ENCODE measurements at regions not wholly inside any gene's neighbourhood (a gene's known extent, or its start where the extent isn't known, plus 50 kb on each side); places are given as distances from the start of the nearest gene placed in this dataset.
"Not testable (repeated sequence)": the region's sequence is repeated elsewhere in the genome, so short reads cannot be mapped to it uniquely, and the experiment has no call there.

GRCh38 chr12:91496337-91496736 lies 313.7 kb upstream of the DCN start:
- DNase-seq = no peak

DNA sequence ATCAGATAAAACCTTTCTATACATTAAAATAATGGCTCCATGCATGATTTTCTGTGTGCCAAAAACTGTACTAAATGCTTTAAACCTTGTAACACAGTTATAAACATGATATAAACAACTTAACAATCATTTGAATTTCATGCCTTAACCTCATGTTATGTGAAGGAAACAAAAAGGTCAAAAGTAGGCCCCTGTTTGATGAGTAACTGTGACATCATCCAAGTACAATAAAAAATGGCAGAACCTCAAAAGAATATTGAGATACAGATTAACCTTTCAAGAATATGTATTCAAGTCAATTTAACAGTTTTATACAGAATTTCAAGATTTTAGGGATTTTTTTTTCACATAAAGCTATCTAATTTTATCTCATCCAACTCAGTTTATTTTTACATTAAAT lies 310.7 kb upstream of the DCN start:
- DNase-seq = no peak

DNA sequence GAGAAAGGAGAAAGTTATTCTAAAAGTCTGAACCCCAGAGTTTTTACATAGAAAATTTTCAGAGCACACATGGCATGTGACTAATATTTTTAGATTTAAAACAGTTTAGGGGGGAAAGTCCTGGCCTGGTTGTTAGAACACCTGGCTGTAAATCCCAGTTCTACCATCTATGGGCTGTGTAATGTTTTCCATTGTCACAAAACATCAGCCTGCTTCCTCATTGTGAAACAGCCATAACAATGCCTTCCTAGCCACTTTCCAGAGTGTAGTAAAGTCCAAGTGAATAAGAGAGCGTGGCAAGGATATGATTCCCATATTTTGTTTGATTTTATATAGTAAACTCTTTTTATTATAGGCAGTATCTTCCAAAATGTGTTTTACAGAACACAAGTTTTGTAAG lies 310.0 kb upstream of the DCN start:
- no peak for DNase-seq

- DNase-seq = no peak
Measured at GRCh38 chr12:91490667-91491311, 308.2 kb upstream of the DCN start.

DNA sequence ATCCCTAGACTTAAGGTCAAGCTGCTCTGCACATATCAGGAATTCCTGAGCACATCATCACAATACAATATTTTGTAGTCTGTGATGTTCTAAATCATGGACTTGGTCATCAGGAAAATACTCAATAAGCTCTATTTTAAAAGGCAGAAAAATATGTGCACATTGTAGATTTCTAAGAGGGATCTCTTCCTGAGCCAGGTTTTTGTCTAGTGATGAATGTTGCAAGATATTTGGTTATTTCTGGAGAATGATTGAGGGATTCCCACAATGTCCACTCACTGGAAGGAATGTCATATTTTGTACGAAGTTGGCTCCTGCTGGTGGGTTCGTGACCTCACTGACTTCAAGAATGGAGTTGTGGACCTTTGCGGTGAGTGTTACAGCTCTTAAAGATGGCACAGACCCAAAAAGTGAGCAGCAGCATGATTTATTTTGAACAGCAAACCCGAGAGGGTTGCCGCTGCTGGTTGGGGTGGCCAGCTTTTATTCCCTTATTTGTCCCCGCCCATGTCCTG lies 300.9 kb upstream of the DCN start:
- no peak for DNase-seq

GRCh38 chr12:91482231-91482630 lies 299.6 kb upstream of the DCN start:
- no peak for DNase-seq

GRCh38 chr12:91478500-91478899 lies 295.9 kb upstream of the DCN start:
- no peak for DNase-seq

DNA sequence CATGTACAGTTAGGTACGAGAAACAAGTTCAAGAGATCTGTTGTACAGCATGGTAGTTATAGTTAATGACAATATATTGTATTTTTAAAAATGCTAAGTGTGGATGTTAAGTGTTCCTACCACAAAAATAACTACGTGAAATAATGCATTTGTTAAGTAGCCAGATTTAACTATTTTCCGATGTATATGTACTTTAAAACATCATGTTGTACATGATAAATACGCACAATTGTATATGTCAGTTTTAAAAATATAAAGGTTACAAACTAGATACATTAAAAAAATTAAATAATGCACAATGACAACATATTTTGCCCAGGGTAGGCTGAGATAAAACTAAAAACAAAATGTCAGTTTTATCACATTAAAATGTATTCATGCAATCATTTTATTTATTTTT lies 285.1 kb upstream of the DCN start:
- no peak for DNase-seq

GRCh38 chr12:91461061-91461460 lies 278.4 kb upstream of the DCN start:
- DNase-seq = no peak

DNA sequence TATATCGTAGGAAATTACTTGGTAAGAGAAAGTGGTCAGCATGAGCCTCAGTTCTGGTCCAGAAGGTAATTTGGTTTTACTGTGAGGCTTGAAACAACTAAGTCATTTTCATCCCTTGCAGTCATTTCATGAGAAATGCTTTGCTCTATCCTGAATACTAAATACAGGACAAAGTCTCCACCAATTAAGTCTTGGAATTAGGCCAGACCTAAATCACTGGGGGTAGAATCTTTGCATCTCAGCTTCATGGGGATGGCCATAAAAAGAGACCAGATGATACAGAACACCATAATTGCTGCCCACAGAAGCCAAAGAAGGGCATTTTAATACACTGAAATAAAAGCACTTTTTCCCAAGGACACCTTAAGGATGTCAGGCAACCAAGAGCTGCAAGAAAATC lies 277.9 kb upstream of the DCN start:
- no peak for DNase-seq

DNA sequence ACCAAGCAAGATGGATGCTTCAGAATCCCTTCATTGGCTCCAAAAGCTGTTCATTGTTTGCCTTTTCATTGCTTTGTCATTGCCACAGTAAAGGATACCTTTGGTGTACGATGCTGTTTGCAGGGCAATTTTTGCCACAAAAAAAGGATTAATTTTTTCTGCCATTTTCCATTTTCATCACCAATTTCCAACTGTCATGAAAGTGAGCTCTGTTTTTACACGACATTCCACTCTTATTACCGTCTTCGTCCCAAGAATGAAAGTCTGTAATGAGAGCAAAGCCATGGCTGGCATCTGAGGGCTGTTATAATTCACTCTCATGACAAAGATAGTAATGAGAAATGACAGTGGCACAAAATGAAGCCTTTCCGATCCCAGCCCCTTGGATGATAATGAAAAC lies 272.7 kb upstream of the DCN start:
- no peak for DNase-seq

DNA sequence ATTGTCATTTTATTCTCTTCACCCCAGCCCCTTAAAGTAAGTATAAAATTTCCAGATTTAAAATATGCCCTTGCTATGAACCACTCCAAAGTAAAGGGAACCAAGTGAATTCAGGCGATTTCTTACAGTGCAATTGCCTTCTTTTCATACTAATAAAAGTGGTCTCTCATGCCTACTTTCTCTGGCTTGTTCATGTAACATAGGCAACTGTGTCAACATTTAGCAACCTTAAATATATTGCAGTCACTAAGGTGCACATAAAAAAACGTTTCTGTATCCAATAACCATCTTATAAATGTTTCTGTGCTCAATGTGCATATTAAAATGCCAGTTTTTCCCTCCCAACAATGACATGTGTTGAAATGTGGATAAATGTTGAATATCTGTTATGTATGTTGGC lies 271.6 kb upstream of the DCN start:
- no peak for DNase-seq

DNA sequence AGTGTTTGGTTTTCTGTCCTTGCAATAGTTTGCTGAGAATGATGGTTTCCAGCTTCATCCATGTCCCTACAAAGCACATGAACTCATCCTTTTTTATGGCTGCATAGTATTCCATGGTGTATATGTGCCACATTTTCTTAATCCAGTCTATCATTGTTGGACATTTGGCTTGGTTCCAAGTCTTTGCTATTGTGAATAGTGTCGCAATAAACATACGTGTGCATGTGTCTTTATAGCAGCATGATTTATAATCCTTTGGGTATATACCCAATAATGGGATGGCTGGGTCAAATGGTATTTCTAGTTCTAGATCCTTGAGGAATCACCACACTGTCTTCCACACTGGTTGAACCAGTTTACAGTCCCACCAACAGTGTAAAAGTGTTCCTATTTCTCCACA lies 269.8 kb upstream of the DCN start:
- not testable (repeated sequence) for DNase-seq

DNA sequence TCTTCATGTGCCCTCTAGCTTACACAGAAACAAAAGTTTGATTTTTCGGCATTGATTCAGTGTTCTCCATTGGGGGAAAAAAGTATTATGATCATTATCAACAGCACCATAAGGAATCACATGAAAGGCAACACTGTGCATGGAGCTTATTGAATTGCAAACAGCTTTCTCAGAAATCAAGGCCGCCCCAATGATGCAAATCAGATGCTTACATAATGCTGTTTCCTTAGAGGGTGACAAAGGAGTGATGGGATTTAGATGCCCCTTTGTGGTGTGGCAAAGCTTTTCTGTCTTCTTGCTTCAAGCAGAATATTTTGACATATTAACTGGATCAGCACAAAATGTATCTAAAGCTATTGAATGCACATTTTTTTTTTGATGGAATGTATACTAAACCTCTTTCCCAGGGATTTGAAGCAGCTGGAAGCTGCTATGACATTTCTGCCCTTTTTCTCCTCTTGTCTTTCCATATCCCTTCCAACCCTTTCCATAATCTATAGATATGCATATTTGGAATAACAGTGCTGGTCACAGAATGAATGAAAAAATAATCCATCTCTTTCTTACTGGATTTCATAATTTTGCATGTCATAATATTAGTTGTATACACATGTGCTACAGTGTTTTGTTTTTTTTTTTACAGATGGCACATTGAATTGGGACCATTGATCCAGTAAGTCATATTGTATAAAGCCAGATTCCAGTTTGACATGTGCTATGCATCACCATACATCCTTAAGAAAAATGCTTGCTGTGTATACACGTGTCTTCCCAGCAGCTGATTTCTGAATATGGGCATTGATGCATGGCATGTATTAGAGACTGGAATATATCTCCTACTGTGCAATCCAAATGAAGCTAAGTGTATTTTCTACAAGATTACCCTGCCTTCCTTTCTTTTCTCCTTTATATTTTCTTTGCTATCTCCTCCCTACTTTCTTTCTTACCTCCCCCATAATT lies 259.7 kb upstream of the DCN start:
- no peak for DNase-seq

- no peak for DNase-seq
Measured at GRCh38 chr12:91441246-91441645, 258.6 kb upstream of the DCN start.

- DNase-seq = no peak
Measured at GRCh38 chr12:91434081-91434480, 251.5 kb upstream of the DCN start.

- no peak for DNase-seq
Measured at GRCh38 chr12:91432755-91433154, 250.1 kb upstream of the DCN start.

- no peak for DNase-seq
Measured at GRCh38 chr12:91432089-91432488, 249.5 kb upstream of the DCN start.

- DNase-seq = no peak
Measured at GRCh38 chr12:91424506-91424905, 241.9 kb upstream of the DCN start.

DNA sequence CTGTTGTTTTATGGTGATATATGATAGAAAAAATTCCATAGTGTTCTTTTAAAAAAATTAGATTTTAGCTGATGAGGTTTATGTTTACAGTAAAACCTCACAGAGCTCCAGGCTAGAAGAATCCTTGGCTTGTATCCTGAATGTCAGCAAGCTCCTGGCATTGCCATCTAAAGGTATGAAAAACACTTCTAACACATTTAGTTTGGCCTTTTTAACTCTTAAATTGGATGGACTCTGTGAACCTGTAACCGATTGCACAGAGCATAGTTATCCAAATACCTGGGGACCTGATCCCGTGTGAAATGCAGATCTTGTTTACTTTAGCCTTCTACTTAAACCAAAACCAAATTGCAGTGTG lies 241.1 kb upstream of the DCN start:
- DNase-seq = no peak

DNA sequence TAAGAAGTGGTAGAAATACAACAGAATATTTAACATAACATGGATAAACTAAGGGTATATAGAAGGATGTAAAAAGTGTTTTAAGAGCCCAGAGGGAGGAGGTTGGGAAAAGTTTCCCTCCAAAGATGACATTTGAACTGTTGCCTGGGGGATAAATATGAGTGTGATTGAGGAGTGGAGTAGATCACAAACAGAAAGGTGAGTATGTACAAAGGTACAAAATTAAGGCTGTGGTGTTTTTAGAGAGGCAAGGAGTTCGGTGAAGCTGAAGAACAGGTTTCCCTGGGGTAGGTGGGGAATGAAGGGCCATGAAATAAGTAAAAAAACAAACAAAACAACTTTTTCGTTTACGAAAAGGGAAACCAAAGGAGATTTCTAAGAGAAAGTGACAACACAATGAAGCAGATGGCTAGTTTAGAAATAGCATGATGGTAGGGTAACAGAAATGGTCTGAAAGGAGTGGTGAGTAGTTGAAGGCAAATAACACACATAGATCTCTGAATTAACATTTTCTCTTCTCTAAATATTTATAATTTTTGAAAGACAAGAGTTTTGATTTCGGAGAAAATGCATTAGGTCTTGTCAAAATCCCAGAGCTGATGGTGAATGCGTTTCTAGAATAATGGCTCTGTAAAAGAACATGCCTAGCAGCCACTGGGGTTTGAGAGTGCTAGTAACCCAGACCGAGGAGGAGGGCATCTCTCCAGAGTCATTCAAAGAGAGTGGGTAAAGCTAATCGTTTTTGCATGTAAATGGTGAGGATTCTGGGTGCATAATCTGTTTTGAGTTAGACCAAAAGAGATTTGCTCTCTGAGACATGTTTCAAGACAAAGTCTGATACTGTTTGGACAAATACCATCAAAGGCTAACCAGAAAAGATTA lies 240.4 kb upstream of the DCN start:
- DNase-seq = no peak

- no peak for DNase-seq
Measured at GRCh38 chr12:91422127-91422526, 239.5 kb upstream of the DCN start.

DNA sequence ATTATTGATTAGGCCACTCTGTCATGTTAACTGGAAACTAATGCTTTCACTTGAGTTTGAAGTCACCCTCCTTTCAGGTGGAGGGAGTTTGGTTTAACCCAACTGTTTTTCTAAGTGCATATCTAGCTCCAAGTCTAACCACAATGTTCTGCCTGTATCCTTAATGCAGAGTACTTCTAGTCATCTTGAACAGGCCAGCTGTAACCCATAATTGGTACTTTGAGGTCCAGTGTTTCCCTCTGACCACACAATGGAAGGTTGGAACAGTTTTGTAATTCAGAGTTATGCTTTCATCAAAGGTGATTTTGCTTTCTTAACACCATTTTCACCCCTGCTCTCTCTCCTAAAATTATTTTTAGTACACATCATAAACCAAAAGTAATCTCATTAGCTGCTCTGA lies 237.2 kb upstream of the DCN start:
- DNase-seq = no peak

Data from activated T-cell treated with anti-CD3 and anti-CD28 coated beads for 4 hours (primary cell).